GM18873 (cell line): ENCODE measurements at regions not wholly inside any gene's neighbourhood (a gene's known extent, or its start where the extent isn't known, plus 50 kb on each side); places are given as distances from the start of the nearest gene placed in this dataset.

ENCODE experiments used
- ATAC-seq: cut with Tn5 transposase; IDR thresholded peaks from one replicate; pipeline ENCODE4 v1.9.1; 2021; ENCODE audit warnings: mild to moderate bottlenecking, moderate library complexity, moderate number of reproducible peaks; ENCODE audit not compliant: unreplicated experiment, low FRiP score

DNA sequence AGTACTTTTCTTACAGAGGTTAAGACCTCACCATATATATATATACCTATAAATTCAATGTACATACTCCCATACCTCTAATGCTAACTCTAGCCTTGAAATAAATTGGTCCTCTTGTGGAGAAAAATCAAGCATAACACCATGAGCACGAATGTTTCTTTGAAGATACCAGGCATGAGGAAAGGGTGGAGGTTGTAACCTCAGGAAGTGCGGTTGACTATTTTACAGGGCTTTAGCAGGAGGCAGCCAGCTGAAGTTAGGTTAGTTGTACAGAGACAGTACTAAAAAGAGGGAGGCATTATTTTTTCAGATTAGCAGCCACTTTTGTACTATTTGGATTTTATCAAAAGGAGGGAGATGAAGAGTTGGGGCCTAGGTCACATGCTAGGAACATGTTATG lies 767.0 kb downstream of the OTOL1 start:
- no peak for ATAC-seq

DNA sequence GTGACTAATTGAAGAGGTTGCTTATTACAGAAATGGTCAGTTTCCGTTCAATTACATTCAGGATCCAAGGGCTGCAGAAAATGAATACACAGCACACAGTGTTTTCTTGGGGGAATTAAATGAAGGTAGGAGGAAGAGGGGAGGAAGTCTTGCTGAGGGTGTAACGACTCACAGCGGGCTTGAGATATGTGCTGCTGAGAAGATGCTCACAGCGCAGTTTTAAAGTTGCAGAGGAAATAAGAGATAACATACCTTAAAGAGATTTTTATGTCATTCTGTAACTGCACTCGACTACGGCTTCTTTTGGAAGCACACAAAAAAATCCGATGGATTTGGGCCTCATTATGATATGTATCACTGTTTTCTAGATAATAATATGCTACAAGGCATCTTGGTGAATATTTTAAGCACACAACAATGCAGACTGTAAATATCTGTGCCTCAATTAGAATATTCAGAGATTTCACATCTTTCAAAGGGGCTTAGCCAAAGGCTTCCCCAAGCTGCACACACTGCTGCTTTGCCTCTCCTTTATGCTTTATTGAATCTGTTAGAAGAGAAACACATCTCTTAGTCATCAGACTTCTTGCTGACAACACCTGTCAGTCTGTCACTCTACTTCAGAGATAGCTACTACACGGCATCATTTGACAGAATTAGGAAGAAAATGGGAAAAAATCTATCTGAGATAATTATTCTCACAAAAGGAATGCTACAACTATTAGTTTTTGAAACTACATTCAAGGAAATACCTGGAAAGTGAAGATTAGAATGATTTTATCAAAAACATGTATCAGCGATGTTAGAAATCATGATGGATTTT lies 773.2 kb downstream of the OTOL1 start:
- no peak for ATAC-seq

DNA sequence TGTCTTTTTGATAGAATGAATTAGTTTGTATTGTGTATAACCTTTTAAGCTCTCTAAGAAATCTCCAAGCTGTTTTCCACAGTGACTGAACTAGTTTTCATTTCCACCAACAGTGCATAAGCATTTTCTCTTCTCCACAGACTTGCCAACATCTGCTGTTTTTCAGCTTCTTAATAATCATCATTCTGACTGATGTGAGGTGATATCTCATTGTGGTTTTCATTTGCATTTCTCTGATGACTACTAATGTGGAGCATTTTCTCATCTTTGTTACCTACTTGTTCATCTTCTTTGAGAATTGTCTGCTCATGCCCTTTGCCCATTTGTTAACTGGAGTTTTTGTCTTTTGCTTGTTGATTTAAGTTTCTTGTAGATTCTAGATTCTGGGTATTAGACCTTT lies 777.5 kb downstream of the OTOL1 start:
- no peak for ATAC-seq

DNA sequence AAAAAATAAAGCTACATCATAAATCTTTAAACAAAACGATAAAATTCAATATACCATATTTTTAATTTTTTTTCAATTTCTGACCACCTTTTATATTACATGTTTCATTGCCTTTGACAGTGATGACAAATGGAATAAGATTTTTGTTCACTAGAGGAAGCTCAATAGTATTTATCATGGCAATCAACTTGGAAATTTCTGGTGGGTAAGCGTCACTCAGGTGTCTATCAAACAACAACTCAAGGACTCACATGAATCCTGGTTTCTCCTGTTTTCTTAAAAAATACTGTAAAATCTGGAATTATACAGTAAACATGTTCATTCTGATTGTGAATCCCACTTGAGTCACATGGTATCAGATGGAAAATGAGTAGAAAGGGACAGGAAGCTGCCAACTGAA lies 782.2 kb downstream of the OTOL1 start:
- ATAC-seq, result no peak

DNA sequence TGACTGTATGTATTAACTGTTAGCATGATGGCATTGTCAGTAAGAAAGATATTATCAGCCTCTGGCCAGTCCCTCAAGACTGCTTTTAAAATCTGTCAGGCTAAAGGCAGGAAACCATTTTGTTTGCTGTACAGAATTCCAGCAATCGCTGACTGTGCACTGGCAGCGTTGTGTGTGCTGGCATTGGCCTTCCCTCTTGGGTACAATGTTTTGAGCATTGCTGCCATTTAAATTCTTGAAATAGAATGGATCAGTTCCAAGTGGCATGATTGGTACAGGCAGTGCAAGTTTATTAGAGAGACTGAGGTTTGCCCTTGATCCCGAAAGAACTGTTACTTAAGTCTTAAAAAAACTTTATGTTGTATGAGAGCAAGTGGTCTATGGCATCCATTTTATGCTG lies 788.7 kb downstream of the OTOL1 start:
- ATAC-seq, result no peak

DNA sequence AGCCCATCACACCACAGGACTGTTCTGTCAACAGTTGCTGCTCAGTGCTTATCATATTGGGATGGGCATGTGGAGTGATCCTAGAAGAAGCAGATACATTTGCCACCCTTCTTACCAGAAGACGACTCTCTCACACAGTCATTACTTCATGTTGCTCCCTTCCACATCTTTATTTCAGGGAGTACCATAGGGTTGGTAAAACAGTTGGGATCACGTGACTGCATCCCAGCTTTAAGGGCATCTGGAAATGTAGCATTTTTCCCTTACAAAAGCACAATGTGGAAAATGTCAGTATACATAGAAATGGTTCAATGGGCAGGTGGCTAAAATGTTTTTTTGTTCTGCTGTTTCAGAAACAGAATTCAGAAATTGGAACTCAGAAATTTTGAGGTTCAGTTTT lies 791.0 kb downstream of the OTOL1 start:
- ATAC-seq, result no peak

DNA sequence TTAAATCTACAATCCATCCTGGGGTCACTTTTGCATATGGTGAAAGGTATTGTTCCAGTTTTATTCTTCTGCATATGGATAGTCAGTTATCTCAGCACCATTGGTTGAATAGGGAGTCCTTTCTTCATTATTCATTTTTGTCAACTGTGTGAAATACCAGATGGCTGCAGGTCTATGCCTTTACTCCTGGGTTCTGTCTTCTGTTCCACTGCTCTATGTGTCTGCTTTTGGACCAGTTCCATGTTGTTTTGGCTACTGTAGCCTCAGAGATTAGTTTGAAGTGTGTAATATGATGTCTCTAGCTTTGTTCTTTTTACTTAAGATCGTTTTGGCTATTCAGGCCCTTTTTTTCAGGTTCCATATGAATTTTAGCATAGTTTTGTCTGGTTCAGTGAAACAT lies 795.8 kb downstream of the OTOL1 start:
- ATAC-seq, result no peak

DNA sequence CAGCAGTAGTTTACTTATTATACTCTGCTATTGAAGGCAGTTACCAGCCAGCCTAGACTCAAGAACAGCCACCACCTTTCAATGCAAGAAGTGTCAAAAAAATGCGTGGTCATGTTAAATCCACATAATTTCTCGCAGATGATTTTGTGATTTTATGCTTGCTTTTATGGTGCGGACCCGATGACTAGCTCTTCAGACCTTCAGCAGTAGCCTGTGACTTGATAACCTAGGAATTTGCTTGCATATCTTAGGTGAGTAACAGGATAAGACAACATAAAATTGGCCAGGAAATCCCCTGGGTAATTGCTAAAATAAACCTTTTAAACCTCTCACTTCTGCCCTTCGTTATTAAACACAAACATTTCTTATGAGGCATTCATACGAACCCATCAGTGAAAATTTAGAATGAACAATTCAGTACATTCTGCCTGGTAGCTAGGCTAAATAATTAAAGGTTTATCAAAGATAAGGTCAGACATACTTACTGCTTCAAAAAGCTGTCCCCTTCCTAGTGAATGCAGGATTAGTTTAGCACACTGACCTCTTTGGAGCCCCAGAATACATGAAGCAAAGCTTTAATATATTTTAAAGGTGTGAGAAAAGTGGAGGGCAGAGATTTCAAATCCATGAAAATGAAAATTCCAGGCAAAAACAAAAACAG lies 798.8 kb downstream of the OTOL1 start:
- ATAC-seq, result no peak

DNA sequence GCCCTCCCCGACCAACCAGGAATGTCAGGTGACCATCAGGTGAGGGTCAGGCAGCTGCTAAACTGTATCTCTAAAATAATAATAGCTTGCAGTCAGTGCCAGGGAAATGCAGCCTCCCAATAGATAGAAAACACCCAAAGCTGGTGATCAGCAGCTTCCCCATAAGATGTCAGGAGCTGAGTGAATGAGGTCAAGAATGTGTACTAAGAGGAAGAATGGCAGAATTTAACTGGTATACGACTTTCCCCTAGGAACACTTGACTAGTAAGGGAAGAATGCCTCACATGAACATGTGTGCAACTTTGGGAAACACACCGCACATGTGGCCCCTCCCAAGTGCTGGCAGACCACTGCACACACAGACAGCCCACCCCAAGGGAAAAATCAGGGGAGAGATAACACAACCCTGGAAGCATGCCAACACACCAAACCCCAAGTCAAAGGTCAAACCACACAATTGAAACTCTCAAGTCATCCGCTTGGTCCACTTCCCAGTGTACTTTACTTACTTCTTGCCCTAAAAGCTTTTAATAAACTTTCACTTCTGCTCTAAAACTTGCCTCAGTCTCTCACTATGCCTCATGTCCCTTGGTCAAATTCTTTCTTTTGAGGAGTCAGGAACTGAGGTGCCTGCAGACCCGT lies 806.5 kb downstream of the OTOL1 start:
- ATAC-seq, result no peak

DNA sequence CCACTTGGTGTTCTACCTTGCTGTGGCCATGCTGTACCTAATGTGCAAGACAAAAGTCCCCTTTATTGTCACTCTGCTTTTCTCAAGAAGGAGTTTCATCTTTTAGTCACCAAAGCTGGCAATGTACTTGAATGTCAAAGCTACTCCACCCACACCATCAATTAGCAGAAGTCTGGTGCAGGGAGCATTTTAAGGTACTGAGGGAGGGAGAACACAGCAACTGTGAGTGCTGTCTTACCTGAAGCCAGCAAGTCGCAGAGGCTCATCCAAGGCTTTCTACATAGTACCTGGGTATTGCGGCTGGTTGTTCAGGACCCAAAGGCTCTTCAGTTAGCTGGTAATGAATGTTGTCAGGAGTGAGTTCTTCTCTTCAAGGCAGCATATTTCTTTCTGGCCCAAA lies 820.4 kb downstream of the OTOL1 start:
- no peak for ATAC-seq

DNA sequence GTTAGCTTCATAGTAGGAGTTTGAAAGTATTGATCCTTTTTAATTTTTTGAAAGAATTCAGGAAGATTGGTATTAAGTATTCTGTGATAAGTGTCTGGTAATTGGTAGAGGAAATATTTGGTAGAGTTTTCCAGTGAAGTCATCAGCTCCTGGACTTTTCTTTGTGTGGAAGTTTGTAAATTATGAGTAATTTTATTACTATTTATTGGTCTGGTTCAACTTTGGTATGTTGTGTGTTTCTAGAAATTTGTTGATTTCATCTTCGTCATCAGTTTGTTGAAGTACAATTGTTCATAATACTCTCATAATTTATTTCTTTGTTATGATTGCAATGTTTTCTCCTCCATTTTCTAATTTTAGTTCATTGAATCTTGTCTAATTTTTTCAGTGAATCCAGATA lies 832.0 kb downstream of the OTOL1 start:
- ATAC-seq, result no peak

DNA sequence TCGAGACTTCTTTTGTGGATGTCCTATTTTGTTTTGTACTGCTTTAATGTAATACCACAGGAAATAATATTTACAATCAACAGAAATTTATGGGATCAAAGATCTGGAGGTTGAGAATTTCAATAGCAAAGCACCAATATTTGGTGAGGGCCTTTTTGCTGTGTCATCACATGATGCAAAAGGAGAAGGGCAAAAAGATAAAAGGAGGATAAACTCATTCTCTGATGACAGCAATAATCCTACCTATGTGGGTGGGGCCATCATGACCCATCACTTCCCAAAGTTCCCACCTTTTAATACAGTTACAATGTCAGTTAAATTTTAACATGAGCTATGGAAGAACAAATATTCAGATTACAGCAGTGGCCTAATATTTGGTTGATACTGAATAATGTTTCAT lies 832.9 kb downstream of the OTOL1 start:
- no peak for ATAC-seq

DNA sequence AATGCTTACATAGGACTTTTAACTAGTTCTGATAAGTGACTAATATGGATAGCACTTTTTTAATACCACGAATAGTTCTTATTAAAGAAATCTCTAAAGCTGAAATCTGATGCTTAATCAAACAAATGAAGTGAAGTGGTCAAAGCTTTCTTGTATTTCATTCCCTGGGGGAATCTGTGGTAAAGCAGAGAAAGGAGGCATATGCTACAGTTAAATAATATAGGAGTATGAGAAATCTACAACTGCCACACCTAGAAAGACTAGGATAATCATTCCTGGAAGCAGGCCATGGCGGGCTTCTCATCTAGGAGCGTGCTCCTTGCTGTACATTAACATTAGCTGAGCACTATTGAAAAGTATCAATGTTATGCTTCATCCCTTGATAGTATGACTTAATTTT lies 835.7 kb downstream of the OTOL1 start:
- no peak for ATAC-seq

DNA sequence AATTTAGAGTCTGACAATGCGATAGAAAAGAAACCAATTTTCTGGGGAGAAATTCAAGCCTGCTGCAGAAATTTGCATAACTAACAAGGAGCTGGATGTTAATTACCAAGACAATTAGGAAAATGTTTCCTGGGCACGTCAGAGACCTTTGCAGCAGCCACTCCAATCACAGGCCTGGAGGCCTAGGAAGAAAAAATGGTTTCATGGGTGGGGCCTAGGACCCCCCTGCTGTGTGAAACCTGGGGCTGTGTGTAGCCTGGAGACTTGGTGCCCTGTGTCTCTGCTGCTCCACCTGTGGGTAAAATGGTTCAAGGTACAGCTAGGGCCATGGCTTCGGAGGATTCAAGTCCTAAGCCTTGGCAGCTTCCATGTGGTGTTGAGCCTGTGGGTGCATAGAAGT lies 837.9 kb downstream of the OTOL1 start:
- ATAC-seq, result no peak

DNA sequence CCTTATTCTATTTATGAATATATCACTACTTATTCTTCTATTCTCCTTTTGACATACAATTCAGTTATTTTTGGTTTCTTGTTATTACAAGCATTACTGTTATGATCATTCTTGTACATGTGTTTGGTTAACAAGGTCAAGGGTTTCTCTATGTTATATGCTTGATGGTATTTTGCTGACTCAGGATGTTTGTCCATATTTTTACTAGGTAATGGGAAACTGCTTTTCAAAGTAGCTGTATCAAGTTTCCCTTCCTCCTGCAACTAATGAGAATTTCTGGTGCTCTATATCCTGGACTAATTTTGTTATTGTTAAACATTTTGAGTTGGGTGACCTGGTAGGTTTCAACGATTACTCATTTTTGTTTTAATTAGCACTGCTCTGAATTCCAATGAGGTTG lies 841.0 kb downstream of the OTOL1 start:
- no peak for ATAC-seq

DNA sequence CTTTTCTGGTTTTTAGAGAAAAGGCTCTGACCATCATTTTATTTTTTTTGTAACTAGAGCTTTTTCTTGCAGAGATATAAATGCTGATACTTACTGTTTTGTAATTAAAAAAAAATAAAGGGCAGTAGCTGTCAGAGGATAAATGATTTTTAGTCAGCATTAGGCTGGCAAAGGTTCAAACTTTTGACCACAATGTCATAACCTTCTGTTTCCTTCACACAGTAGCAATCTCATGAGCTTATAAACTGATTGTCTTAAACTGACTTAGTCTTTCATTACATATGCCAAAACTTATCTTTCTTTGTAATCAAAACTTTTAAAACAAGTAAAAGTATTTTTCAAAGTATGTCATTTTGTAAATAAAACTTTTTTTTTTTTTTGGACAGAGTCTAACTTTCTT lies 841.9 kb downstream of the OTOL1 start:
- ATAC-seq, result no peak

DNA sequence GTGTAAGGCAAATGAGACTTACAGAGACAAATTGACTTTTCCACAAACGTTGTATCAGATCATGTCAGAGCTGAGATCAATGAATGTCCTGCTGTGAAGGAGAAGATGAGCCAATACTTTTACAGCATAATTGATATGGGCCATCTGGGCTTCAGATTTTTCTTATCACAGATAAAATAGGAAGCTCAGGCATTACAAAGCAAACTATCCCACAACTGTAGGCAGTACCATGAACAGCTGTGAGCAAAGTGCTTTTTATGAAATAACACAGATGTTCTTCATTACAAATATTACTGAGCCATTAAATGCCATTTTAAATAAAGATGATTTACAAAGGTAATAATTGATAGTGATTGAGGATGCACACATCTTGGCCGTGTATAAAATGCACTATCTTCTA lies 852.3 kb downstream of the OTOL1 start:
- no peak for ATAC-seq

DNA sequence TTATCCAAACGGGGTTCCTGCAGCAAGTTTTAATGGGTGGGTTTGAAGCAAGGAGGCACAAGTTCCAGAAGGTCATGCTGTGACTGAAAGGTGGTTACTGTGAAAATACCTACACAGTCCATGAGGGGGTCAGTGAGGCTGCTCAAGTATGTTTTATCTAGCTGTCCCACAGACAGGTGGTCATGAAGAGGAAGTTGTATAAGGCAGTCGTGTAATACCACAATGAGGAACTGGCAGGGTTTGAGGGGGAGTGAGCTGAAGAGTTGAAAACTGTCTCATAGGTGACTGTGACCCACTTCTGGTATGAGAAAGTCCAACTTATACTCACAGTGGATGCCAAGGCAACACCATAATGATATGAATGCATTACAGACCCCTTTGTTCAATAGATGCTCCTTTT lies 856.8 kb downstream of the OTOL1 start:
- no peak for ATAC-seq

DNA sequence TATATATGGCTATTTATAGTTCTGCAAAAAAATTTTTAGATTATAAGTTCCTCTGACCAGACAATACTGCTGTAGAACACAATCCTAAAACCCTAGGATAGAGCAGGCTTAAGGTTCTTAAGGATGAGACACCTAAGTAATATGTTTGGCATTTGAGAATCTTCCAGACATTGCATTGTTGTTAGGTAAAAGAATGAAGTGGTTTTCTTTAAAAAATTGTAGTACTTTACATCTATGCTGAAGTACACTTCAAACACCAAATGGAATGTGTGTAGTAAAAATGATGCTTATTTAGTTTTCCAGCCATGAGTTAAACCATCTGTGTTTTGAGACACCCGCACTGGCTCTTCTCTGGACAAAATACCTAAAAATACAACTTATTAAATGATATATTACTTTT lies 857.7 kb downstream of the OTOL1 start:
- ATAC-seq, result no peak

DNA sequence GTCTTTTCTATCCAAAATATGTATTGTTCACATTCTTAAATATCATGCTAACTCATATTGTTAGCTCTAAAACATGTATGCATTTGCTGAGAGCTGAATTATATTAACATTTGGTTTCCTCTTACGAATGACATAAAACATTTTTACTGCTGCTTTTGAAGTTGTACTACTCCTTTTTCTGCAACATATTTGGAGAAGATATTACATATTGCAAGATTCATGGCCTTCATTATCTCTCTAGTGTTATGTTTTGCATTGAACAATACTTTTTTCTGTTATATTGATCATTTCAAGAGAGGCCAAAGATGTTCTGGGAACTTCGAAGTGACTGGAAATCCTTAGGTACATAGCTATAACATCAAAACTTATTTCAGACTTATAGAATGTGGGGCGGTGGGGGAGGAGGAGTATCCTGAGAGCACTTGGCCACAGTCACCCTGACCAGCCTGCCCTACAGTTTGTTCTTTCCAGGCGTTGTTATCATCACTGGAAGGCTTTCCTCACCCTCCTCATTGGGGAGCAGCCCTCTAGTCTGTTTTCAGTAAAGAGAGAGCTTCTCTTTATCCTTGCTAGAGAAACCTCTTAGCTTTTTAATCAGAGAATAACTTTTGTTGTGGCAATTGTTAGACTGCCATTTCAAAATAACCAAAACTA lies 868.6 kb downstream of the OTOL1 start:
- ATAC-seq, result no peak

DNA sequence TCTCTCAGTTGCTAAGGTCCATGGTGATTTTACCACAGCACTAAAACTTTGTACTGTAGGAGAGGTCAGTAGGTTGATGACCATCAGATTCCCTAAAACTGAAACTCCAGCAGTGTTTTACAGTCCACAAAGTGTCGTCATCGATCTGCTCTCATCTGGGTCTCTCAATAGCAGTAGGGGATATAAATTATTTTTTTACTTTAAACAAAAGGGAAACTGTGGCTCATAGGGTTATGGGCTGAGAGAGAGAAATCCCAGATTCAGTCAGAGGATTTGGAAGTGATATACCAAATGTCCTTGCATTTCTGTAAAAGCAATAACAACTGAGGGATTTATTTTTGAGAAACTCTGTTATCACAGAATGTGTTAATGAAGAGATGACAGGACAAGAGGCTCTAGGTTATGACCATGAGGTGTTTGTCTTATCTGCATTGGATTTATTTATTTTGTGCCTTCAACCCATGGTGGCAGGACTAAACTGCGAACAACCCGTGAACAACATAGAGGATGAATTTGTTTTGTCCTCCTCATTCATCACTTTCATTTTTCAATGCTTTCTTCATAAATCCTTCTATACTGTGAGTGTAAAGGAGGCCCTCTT lies 869.7 kb downstream of the OTOL1 start:
- no peak for ATAC-seq
